ENCODE measurements at regions not wholly inside any gene's neighbourhood (a gene's known extent, or its start where the extent isn't known, plus 50 kb on each side); places are given as distances from the start of the nearest gene placed in this dataset.

DNA sequence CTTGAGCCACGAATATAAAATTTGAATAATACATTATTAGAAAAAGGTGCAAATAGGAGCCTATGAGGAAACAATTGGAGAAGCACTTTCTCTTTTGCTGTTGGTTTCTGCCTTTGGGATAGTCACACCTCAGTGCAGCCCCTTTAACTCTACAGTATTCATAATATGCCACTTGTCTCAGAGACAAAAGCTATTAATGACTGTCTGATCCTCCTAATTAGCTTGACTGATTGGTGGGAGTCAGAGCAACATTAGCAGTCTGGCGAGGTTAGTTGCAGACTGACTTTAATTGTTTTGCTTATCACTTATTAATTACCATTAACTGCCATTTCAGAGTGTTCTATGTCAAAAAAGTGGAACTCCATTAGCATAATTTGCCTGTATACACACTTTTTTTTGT lies 225.0 kb upstream of the ARHGEF26 start:
- Histone ChIP-seq H3K4me2 (replicated peaks; ENCODE audit: low read depth, low read length, poor library complexity, severe bottlenecking) (no peak overlapping the region), H3K4me1 (ENCODE audit: control insufficient read depth in 2 of 2, insufficient read depth in 2 of 2, low read length in 2 of 2) (no peaks in the 10 kb centered on the region), H3K9me3 (ENCODE audit: control extremely low read depth in 1 of 3, control insufficient read depth in 2 of 3, insufficient read depth in 1 of 3, low read length in 2 of 3) (no peaks in the 10 kb centered on the region), H2AFZ (ENCODE audit: insufficient read depth, low read depth, low read length, poor library complexity, severe bottlenecking) (no peak overlapping the region), H3K9ac (ENCODE audit: low read length) (no peak overlapping the region), H3K79me2 (ENCODE audit: control insufficient read depth, insufficient read depth, low read length) (no peaks in the 10 kb centered on the region), H3K27ac (ENCODE audit: low read length in 2 of 2) (no peak overlapping the region), H3K27me3 (replicated peaks in 1 of 4; ENCODE audit: control extremely low read depth in 1 of 4, control insufficient read depth in 3 of 4, insufficient read depth in 4 of 4, low read length in 3 of 4) (no peaks in the 10 kb centered on the region), H4K20me1 (ENCODE audit: control insufficient read depth, insufficient read depth, low read length, poor library complexity, severe bottlenecking) (no peaks in the 10 kb centered on the region), H3K36me3 (replicated peaks in 1 of 2; ENCODE audit: control extremely low read depth in 1 of 2, control insufficient read depth in 1 of 2, extremely low read depth in 1 of 2, insufficient read depth in 2 of 2, low read length in 1 of 2) (no peaks in the 10 kb centered on the region), H3K4me3 (ENCODE audit: control extremely low read depth in 1 of 5, extremely low read depth in 1 of 5, insufficient read depth in 1 of 5, low read depth in 2 of 5, low read length in 4 of 5) (no peak overlapping the region)
- Mint-ChIP-seq H3K27ac (no peak overlapping the region), H3K27me3 (no peaks in the 10 kb centered on the region), H3K9me3 (ENCODE audit: insufficient read depth) (no peaks in the 10 kb centered on the region), H3K4me3 (no peak overlapping the region), H3K4me1 (no peaks in the 10 kb centered on the region)
- TF ChIP-seq, protein P1, sequence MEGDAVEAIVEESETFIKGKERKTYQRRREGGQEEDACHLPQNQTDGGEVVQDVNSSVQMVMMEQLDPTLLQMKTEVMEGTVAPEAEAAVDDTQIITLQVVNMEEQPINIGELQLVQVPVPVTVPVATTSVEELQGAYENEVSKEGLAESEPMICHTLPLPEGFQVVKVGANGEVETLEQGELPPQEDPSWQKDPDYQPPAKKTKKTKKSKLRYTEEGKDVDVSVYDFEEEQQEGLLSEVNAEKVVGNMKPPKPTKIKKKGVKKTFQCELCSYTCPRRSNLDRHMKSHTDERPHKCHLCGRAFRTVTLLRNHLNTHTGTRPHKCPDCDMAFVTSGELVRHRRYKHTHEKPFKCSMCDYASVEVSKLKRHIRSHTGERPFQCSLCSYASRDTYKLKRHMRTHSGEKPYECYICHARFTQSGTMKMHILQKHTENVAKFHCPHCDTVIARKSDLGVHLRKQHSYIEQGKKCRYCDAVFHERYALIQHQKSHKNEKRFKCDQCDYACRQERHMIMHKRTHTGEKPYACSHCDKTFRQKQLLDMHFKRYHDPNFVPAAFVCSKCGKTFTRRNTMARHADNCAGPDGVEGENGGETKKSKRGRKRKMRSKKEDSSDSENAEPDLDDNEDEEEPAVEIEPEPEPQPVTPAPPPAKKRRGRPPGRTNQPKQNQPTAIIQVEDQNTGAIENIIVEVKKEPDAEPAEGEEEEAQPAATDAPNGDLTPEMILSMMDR (IDR thresholded peaks at IDR 0.05), result no peak
- no peak for TF ChIP-seq EZH2 (IDR thresholded peaks at IDR 0.05; ENCODE audit: borderline replicate concordance, insufficient read depth, low read depth, low read length, poor library complexity, severe bottlenecking)
- ChIA-PET CTCF (no interaction called here), POLR2A (no interaction called here)
- intact Hi-C loops (cut with micrococcal nuclease), result no loop called here
- DNase-seq (no peak), ATAC-seq (ENCODE audit: low read depth) (no peak)
- WGBS (ENCODE audit: insufficient coverage), result no CpG with 5 or more reads among the region's 2 CpGs

DNA sequence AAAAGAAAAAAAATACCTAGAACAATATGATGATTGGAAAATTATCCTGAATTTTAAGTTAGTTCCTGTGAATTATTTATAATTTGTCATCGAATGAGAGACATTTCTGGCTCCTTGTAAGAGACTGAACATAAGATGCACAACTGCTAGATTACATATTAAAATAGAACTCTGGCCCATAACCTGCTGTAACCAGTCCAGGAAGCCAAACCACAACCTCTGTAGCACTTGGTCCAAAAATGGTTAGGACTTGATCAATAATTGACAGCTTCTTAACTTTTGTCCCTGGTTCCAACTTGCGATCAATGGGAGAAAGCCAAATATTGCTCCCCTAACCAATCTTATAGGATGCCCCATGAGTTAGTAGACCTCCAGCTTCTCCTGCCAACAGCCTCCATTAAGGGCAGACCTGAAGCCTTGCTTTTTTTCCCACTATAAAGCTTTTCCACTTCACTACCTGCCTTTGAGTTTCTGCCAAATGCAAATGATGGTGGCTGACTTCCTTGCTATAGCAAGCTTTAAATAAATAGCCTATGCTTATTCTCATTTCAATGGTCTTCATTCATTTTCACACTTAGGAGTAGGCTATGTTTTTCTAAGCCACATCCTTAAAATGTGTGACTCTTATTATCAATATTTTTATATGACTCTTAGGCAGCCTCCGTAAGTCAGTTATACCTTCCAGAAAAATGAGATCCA lies 224.0 kb upstream of the ARHGEF26 start:
- no peaks in the 10 kb centered on the region for H3K36me3 ChIP-seq (replicated peaks in 1 of 2; ENCODE audit: control extremely low read depth in 1 of 2, control insufficient read depth in 1 of 2, extremely low read depth in 1 of 2, insufficient read depth in 2 of 2, low read length in 1 of 2)
- no peak overlapping the region for H3K4me3 ChIP-seq (ENCODE audit: control extremely low read depth in 1 of 5, extremely low read depth in 1 of 5, insufficient read depth in 1 of 5, low read depth in 2 of 5, low read length in 4 of 5)
- Mint-ChIP-seq H3K9me3 (ENCODE audit: insufficient read depth) (no peaks in the 10 kb centered on the region), H3K27ac (no peak overlapping the region), H3K27me3 (no peaks in the 10 kb centered on the region), H3K4me1 (no peaks in the 10 kb centered on the region), H3K4me3 (no peak overlapping the region)
- no peak overlapping the region for H3K9ac ChIP-seq (ENCODE audit: low read length)
- TF ChIP-seq, protein P1 (IDR thresholded peaks at IDR 0.05), result no peak
- TF ChIP-seq EZH2 (IDR thresholded peaks at IDR 0.05; ENCODE audit: borderline replicate concordance, insufficient read depth, low read depth, low read length, poor library complexity, severe bottlenecking), result no peak
- 100% methylated on average over 1 of the region's 3 CpGs for WGBS (ENCODE audit: insufficient coverage)
- intact Hi-C loops (cut with micrococcal nuclease), result no loop called here
- no peak overlapping the region for H2AFZ ChIP-seq (ENCODE audit: insufficient read depth, low read depth, low read length, poor library complexity, severe bottlenecking)
- H3K4me2 ChIP-seq (replicated peaks; ENCODE audit: low read depth, low read length, poor library complexity, severe bottlenecking), result no peak overlapping the region
- H3K9me3 ChIP-seq (ENCODE audit: control extremely low read depth in 1 of 3, control insufficient read depth in 2 of 3, insufficient read depth in 1 of 3, low read length in 2 of 3), result no peaks in the 10 kb centered on the region
- H3K4me1 ChIP-seq (ENCODE audit: control insufficient read depth in 2 of 2, insufficient read depth in 2 of 2, low read length in 2 of 2), result no peaks in the 10 kb centered on the region
- no peak overlapping the region for H3K27ac ChIP-seq (ENCODE audit: low read length in 2 of 2)
- ChIA-PET CTCF (no interaction called here), POLR2A (no interaction called here)
- no peaks in the 10 kb centered on the region for H4K20me1 ChIP-seq (ENCODE audit: control insufficient read depth, insufficient read depth, low read length, poor library complexity, severe bottlenecking)
- H3K79me2 ChIP-seq (ENCODE audit: control insufficient read depth, insufficient read depth, low read length), result no peaks in the 10 kb centered on the region
- no peaks in the 10 kb centered on the region for H3K27me3 ChIP-seq (replicated peaks in 1 of 4; ENCODE audit: control extremely low read depth in 1 of 4, control insufficient read depth in 3 of 4, insufficient read depth in 4 of 4, low read length in 3 of 4)
- ATAC-seq (ENCODE audit: low read depth) (no peak), DNase-seq (no peak)
